Esophagus muscularis mucosa (tissue), 3 donors: ENCODE measurements at regions not wholly inside any gene's neighbourhood (a gene's known extent, or its start where the extent isn't known, plus 50 kb on each side); places are given as distances from the start of the nearest gene placed in this dataset.

ENCODE experiments used
- CTCF ChIP-seq, 3 experiments: fragments of 200-600 bp in 2 of 3; fragments of 450-650 bp in 1 of 3; sonication (generic) in 2 of 3; IDR thresholded peaks; one replicate each; pipeline ENCODE4 v1.5.1; 2017 to 2019; ENCODE audit warnings: antibody characterized with exemption in 3 of 3, mild to moderate bottlenecking in 2 of 3, moderate library complexity in 1 of 3
- POLR2A ChIP-seq: fragments of 450-650 bp; IDR thresholded peaks from one replicate; pipeline ENCODE4 v1.6.1; 2017; ENCODE audit warnings: antibody characterized with exemption, moderate library complexity, mild to moderate bottlenecking, low read depth

- TF ChIP-seq CTCF (IDR thresholded peaks at IDR 0.05), result no peak
- no peak for TF ChIP-seq POLR2A
These were observed 155.8 kb upstream of the RAI14 start for GRCh38 chr5:34500236-34500847.
